Omental fat pad (tissue), 3 donors: ENCODE measurements at regions not wholly inside any gene's neighbourhood (a gene's known extent, or its start where the extent isn't known, plus 50 kb on each side); places are given as distances from the start of the nearest gene placed in this dataset.
"Not testable (repeated sequence)": the region's sequence is repeated elsewhere in the genome, so short reads cannot be mapped to it uniquely, and the experiment has no call there.

ENCODE experiments used
- ATAC-seq: fragments of 150-250 bp; one replicate; pipeline ENCODE4 v1.9.1; 2016; ENCODE audit warnings: mild to moderate bottlenecking, moderate library complexity; ENCODE audit not compliant: low FRiP score
- DNase-seq: peaks from one replicate; pipeline ENCODE4 v3.0.0-alpha.2; 2019; ENCODE audit warnings: low spot score
- TF ChIP-seq, protein P1 (sequence below), 3 donors: fragments of 450-650 bp; IDR thresholded peaks; one replicate each; pipeline ENCODE4 v1.5.1; 2016 to 2017; ENCODE audit warnings: antibody characterized with exemption in 3 of 3, mild to moderate bottlenecking in 3 of 3, moderate library complexity in 2 of 3

DNA sequence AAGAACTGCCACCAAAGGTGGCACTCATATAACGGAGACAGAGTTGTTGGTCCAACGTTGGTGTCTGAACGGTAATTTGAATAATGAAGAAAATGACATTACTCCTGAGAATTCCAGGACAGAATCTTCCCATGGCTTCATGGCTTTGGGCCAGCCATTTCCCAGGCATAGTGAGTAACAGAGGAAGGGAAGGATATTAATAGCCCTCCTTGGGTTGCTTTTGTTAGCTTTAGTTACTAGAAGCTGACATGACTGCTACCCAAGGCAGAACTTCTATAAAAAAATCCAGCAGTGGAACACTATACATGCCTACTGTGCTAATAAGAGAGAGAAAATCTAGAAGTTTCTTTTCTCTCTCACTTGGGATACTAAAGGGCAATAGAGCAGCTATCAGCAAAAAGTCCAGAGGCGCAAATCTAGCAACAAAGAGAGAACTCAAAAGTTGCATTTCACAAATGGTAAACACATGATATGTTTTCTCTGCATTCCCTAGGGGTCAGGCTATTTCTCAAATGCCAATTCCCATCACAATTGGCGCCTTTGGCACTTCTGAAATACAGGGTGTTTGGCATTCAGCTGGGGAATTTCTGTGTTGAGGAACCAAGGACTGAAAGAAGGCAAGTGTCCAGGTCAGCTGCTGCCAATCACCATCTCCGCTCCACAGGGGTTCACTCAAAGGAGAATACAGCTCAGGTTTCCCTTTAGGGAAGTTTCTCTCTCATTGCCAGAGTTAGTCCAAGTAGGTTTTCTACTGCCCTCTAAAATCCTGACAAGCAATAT, 160.8 kb upstream of the KYNU start:
- DNase-seq (no peak), ATAC-seq (no peak)
- TF ChIP-seq, protein P1, sequence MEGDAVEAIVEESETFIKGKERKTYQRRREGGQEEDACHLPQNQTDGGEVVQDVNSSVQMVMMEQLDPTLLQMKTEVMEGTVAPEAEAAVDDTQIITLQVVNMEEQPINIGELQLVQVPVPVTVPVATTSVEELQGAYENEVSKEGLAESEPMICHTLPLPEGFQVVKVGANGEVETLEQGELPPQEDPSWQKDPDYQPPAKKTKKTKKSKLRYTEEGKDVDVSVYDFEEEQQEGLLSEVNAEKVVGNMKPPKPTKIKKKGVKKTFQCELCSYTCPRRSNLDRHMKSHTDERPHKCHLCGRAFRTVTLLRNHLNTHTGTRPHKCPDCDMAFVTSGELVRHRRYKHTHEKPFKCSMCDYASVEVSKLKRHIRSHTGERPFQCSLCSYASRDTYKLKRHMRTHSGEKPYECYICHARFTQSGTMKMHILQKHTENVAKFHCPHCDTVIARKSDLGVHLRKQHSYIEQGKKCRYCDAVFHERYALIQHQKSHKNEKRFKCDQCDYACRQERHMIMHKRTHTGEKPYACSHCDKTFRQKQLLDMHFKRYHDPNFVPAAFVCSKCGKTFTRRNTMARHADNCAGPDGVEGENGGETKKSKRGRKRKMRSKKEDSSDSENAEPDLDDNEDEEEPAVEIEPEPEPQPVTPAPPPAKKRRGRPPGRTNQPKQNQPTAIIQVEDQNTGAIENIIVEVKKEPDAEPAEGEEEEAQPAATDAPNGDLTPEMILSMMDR (IDR thresholded peaks at IDR 0.05), result no peak

DNA sequence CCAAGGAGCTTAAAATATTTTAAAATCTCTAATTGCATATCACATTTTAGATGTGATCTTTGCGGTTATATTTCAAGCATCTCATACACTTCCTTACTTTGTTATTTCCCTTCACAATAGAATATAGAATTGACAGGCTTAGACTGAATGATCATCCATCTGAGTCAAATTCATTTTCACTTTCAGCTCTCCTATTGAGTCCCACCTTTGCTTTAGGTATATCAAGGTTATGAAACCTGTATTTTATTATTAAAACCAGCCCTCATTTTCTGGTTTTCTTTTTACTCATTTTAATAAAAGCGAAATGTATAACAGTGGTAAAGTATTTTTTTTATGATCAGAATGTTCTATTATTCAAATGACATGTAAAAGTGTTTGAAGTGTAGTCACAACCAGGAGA, 162.9 kb upstream of the KYNU start:
- TF ChIP-seq, protein P1 (IDR thresholded peaks at IDR 0.05), result no peak
- ATAC-seq (no peak), DNase-seq (no peak)

DNA sequence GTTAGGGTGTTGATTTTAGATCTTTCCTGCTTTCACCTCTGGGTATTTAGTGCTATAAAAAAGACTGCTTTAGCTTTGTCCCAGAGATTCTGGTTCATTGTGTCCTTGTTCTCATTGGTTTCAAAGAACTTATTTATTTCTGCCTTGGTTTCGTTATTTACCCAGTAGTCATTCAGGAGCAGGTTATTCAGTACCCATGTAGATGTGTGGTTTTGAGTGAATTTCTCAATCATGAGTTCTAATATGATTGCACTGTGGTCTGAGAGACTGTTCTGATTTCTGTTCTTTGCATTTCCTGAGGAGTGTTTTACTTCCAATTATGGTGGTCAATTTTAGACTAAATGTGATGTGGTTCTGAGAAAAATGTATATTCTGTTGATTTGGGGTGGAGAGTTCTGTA, 167.1 kb upstream of the KYNU start:
- TF ChIP-seq, protein P1 (IDR thresholded peaks at IDR 0.05), result no peak
- DNase-seq (no peak), ATAC-seq (no peak)

DNA sequence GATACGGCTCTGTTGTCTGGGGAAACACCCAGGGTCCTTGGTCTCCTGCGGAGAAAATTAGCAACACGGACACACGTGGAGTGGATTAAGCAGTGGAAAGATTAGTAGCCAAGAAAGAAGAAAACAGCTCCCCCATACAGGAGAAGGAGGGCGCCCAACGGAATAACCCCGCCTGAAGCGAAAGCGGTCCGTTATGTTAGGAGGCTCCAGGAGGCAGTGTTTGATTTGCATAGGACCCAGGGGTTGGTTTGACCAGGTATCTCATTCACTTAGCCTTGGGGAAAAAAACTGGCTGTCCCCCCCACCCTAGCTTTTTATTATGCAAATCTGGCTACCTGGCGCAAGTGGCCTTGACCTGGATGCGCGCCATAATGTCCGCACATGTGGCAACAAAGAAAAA, 170.1 kb upstream of the KYNU start:
- DNase-seq, result no peak
- ATAC-seq, result no peak
- TF ChIP-seq, protein P1 (IDR thresholded peaks at IDR 0.05), result no peak

DNA sequence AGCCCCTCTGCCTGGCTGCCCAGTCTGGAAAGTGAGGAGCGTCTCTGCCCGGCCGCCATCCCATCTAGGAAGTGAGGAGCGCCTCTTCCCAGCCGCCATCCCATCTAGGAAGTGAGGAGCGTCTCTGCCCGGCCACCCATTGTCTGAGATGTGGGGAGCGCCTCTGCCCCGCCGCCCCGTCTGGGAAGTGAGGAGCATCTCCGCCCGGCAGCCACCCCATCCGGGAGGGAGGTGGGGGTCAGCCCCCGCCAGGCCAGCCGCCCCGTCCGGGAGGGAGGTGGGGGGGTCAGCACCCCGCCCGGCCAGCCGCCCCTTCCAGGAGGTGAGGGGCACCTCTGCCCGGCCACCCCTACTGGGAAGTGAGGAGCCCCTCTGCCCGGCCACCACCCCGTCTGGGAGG, 175.1 kb upstream of the KYNU start:
- not testable (repeated sequence) for DNase-seq, ATAC-seq

DNA sequence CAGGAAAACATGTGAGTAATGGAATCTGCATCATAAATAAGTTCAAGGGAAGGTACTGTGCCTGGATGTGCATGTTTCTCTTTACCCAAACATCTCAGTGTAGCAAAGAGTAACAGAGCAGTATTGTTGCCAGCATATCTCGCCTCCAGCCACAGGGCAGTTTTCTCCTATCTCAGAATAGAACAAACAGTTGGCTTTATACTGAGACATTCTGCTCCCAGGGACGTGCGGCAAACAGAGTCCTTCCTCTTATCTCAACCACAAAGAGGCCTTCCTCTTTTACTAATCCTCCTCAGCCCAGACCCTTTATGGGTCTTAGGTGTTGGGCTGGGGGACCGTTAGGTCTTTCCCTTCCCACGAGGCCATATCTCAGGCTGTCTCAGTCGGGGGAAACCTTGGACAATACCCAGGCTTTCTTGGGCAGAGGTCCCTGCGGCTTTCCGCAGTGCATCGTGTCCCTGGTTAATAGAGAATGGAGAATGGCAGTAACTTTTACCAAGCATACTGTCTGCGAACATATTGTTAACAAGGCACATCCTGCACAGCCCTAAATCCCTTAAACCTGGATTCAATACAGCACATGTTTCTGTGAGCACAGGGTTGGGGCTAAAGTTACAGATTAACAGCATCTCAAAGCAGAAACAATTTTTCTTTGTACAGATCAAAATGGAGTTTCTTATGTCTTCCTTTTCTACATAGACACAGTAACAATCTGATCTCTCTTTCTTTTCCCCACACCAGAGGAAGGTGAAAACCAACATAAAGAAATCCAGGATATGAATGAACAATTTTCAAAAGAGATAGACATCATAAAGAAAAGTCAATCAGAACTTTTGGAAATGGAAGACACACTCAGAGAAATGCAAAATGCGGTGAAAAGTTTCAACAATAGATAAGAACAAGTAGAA, 181.9 kb upstream of the KYNU start:
- not testable (repeated sequence) for DNase-seq, ATAC-seq

DNA sequence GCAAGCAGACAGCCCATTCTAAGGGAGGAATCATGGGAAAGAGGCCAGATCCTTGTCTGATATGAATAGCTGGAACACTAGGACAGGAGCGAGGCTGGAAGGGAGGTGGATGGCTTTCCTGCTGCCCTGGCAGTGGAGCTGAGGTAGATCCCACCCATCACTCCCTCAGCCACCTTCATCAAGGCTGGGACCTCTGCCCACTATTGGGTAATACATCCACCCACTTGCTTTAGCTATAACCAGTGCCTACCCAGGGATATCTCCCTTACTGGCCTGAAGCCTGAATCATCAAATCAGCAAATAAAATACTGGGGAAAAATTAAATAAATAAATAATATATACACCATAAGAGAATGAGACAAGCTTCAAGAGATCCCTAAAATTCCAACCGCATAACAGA, 183.2 kb upstream of the KYNU start:
- TF ChIP-seq, protein P1 (IDR thresholded peaks at IDR 0.05), result no peak
- DNase-seq, result no peak
- no peak for ATAC-seq
